ENCODE measurements at regions not wholly inside any gene's neighbourhood (a gene's known extent, or its start where the extent isn't known, plus 50 kb on each side); places are given as distances from the start of the nearest gene placed in this dataset.

DNA sequence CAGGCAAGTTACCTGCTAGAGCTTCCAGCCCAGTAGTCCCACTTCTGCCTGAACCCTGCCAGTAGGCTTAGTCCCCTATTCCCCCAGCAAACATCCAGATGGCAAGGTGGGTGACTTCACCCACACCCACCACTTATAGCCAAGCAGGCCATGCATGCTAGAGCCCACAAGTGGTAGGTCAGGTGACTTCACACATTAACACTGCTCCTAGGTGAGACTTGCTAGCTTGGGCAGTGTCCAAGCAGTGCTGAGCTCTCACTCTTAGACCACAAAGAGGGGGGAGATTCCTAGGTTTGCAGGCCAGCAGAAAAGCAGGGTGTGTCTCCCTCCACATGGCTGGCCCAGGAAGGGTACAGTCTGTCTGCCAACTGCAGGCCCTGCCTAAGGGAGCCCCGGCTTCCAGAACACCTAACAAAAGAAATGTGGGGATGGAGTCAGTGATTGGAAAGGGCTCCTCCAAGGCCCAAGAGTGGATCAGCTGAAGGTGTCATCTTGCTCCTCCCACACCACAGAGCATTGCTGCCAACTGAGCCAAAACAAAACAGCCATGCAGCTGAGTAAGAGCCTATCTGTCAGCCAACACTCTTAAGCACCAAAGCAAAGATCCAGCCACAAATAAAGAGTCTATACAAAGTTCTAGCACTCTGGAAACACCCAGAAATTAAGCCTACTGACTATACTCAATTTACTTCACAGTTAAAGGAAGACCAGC lies 158.1 kb upstream of the USP38 start:
- TF ChIP-seq CTCF (IDR thresholded peaks at IDR 0.05) (no peak), POLR2A (IDR thresholded peaks at IDR 0.05) (no peak), POLR2AphosphoS5 (IDR thresholded peaks at IDR 0.05) (no peak)

All from breast epithelium (tissue), 3 donors.